CD4-positive, alpha-beta T cell treated with Interferon alpha-2 for 1 hour (primary cell): ENCODE measurements at regions not wholly inside any gene's neighbourhood (a gene's known extent, or its start where the extent isn't known, plus 50 kb on each side); places are given as distances from the start of the nearest gene placed in this dataset.

Source experiments
- DNase-seq, 2 donors: peaks; one replicate each; pipeline ENCODE4 v3.0.0-alpha.2; 2020 to 2022

GRCh38 chr5:6159832-6160430 is 218.4 kb downstream of the MED10 start:
- no peak for DNase-seq

- no peak for DNase-seq
These were observed 219.1 kb downstream of the MED10 start for GRCh38 chr5:6158974-6159831.

GRCh38 chr5:6154216-6154615 is 224.1 kb downstream of the MED10 start:
- no peak for DNase-seq

GRCh38 chr5:6146271-6146670 is 232.1 kb downstream of the MED10 start:
- DNase-seq = no peak

- no peak for DNase-seq
These were observed 232.6 kb downstream of the MED10 start for GRCh38 chr5:6145616-6146237.

- DNase-seq = no peak
These were observed 234.8 kb downstream of the MED10 start for GRCh38 chr5:6143523-6143922.

DNA sequence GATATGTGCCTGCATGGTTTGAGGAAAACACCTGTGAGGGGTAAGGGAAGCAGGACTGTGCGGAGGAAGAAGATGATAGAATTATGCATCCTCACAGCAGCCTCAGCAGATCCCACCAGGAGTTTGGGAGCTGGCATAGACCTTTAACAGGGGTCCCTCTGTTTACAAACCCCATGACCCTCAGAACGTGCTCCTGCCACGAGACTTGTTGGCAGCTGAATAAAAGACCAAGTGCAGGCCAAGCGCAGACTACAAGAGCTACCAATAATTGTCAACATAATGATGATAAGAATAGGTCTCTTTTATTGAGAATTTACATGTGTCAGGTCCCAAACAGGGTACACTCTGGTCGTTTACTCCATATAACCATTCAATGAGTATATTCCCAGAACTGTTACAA is 236.0 kb downstream of the MED10 start:
- DNase-seq = no peak

GRCh38 chr5:6140219-6140618 is 238.1 kb downstream of the MED10 start:
- no peak for DNase-seq

GRCh38 chr5:6135977-6136376 is 242.4 kb downstream of the MED10 start:
- no peak for DNase-seq

GRCh38 chr5:6134281-6134680 is 244.1 kb downstream of the MED10 start:
- DNase-seq = no peak

DNA sequence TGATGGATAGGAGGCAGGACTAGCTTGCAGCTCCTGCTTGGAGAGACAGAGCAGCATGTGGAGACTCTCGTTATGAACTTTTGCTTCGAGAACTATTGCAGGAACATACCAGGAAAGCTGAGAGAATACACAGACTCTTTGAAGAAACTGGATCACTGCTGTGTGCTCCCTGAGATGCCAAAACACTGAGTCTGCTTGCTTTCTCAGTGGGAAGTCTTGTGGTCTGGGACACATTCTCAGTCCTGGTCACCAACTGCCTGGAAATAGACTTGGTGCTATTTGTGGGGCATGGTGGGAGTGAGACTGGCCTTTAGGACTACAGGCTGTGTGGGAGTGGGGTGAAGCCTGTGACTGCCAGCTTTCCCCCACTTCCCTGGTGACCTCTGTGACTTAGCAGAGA is 252.6 kb downstream of the MED10 start:
- DNase-seq = no peak

- DNase-seq = no peak
These were observed 259.7 kb downstream of the MED10 start for GRCh38 chr5:6118691-6119090.

DNA sequence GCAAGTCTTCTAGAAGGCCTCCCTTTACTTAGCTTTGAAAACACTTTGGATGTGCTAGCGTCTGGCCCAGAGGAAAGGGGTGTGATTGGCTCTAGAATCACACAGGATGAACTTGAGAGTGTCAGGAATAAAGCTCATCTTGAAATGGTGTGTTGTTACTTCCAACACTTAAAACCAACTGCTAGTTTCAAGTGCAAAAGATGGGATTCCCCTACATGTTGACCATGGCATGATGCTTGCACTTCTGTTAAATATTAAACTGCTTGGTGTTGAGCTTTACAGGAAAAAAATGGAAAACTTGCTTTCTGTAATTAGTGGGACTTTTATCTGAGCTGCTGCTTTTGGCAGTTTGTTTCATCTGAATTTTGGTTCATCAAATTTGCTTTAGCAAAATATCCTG is 261.1 kb downstream of the MED10 start:
- DNase-seq = no peak

GRCh38 chr5:6115852-6116251 is 262.5 kb downstream of the MED10 start:
- no peak for DNase-seq

DNA sequence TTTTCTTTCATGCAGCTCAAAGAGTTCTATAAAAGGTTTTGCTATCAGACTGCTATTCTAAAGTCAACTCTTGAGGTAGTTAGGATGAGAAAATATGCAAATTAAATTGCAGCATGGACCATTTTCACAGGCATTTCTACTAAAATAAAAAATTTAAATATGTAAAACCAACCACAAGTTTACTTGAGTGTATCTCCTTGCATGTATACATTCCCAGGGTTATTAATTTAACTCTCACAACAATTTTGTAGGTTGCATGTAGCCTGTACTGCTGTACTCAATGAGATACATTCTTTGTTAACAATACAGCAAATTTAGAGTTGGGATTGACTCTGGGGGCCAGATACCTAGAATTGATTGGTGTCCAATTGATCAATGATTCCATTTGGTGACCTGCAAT is 265.8 kb downstream of the MED10 start:
- no peak for DNase-seq

DNA sequence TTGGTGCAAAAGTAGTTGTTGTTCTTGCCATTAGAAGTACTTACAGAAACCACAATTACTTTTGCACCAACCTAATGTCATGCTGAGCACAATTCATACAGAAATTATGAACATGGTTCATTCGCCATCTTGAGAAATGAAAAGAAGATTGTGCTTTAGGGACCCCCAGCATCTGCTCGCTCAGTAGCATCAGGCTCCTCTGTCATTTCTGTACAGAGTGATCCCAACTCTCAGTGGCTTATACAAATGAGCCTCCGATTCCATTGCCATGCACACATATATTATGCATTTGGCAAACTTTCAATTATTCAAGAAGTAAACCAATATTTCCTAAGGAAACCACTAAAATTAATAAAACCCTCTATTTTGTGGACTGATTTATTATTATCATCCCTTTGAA is 266.2 kb downstream of the MED10 start:
- DNase-seq = no peak

DNA sequence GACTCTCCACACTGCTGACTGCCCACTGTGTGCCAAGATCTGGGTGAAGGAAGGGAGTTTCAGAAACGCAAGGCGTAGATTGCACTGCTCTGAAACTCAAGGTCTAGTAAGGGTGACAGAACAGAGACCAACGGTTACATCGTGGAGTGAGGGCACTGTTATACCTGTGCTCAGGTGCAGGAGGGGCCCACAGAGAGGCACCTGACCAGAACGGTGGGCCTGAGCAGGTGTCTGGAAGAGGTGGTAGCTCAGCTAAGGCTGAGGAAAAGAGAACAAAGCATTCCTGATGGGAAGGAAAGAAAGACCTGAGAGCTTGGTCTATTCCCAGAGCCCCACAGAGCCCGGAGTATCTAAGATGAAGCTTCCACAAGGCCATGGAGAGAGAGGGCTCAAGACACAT is 267.2 kb downstream of the MED10 start:
- no peak for DNase-seq

DNA sequence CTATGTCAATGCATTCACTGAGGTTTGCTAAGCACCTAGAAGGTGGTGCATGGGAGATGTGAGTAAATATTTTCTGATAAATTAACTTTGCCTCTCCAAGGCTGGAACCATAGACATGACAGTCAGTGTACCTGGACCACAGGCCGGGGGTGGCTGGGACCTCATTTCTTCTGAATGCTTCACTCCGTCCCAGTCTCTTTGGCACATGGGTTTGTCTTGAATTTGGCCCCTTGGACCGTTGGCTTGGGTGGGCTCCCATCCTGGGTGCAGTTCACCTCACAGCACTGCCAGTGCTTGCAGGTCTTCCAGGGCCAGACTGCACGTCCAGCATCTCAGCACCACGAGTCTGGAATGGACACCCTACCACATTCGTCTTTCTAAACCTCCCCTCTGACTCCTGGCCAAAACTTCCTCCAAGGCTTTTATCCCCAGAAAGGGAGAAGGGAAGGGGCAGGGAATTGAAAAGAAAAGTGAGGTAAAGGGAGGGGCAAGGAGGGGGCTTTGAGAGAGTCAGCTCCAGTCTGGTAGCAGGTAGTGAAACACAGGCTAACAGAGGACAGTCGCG is 267.8 kb downstream of the MED10 start:
- DNase-seq = no peak

DNA sequence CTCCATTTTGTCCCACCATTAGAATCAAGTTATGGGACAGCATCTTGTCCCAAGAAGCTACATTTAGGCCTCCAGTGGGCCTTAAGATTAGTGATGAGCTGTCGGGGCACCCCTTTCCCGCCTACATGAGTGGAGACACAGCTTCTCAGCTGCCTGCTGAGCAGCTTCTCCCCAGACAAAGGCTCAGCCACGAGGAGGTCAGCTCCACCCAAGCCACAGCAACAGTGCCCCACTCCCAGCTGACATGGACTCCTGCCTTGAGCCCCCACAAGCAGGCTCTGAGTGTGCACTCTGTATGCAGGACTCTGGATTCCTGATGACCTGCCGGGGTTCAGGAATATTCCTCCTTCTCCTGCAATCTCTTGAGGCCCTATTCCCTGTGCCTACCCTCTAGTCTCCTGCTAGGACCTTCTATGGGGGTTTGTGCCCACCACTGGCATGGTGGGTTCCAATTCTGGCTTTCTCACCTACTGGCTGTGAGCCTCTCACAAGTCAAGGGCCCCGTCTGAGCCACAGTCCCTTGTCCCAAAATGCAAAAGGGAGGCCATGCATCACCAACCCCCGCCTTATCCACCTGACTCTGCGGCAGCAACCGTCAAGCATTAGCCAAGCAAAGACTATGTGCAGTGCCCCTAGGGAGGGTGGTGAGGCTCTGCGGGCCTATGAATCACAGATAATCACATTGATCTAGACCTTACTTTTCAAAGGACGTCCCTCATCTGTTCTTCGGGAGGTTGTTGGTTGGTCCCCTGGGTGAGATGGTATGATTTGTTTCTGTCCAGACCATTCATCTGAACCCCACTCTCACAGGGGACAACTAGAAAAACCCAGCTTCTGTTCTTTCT is 269.1 kb downstream of the MED10 start:
- DNase-seq = no peak

GRCh38 chr5:6108540-6108848 is 269.9 kb downstream of the MED10 start:
- no peak for DNase-seq

DNA sequence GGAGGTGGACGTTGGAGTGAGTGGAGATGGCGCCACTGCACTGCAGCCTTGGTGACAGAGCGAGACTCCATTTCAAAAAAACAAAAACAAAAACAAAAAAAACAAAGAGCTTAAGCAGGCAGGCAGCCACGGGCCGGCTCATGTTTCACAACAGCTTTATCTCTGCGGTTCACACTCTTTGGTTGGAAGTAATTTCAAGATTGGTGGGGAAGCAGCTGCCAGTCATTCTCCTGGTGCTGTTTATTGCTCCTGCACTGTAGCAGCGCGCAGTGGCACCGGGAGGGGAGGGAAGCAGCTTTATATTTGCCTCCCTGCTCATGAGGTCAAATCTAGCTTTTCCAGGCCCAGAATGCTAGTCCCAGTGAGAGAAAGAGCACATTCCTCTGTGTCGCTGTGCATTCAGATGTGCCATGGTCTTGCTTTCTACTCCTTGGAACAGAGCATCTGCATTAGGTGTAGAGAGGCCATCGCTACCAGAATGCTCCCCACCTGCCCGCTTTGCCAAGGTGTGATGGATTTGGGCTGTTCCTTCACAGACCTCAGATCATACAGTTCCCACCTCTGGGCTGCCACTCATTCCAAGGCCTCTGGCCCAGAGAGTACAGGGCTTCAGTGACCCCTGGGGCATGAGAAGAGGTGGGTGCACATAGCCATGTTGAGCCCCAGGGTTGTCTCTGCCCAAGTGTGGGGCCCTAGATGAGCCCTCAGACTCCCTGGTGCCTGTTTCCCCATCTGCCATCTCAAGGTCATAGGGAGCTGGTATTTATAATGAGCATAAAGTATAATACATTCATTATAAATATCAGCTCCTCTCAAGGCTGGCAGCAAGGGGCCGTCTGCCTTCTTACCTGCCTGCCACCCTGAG is 270.4 kb downstream of the MED10 start:
- no peak for DNase-seq

GRCh38 chr5:6106756-6107155 is 271.6 kb downstream of the MED10 start:
- DNase-seq = no peak
